ENCODE measurements at regions not wholly inside any gene's neighbourhood (a gene's known extent, or its start where the extent isn't known, plus 50 kb on each side); places are given as distances from the start of the nearest gene placed in this dataset.

- TF ChIP-seq, protein P1, sequence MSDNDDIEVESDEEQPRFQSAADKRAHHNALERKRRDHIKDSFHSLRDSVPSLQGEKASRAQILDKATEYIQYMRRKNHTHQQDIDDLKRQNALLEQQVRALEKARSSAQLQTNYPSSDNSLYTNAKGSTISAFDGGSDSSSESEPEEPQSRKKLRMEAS (IDR thresholded peaks at IDR 0.05; ENCODE audit: low read depth, low read length): no peak
- TF ChIP-seq POLR2A (IDR thresholded peaks at IDR 0.05; ENCODE audit: low read depth, low read length) (no peak), SIN3A (IDR thresholded peaks at IDR 0.05; ENCODE audit: low read depth, low read length) (no peak), RAD21 (IDR thresholded peaks at IDR 0.05; ENCODE audit: insufficient read depth, low read depth, low read length) (no peak), JUND (IDR thresholded peaks at IDR 0.05; ENCODE audit: low read depth, low read length) (no peak)
Measured at GRCh38 chr11:128022007-128022368, 565.4 kb downstream of the ETS1 start.

Data from GM12878 (cell line).